ENCODE measurements at regions not wholly inside any gene's neighbourhood (a gene's known extent, or its start where the extent isn't known, plus 50 kb on each side); places are given as distances from the start of the nearest gene placed in this dataset.

- H3K9ac ChIP-seq (ENCODE audit: low read length), result no peak overlapping the region
- H3K27me3 ChIP-seq (ENCODE audit: low read length), result no peaks in the 10 kb centered on the region
- H3K4me3 ChIP-seq (ENCODE audit: low read length), result no peak overlapping the region
- H4K20me1 ChIP-seq (ENCODE audit: insufficient read depth, low read depth, low read length), result no peaks in the 10 kb centered on the region
- H3K4me1 ChIP-seq (ENCODE audit: low read length), result no peaks in the 10 kb centered on the region
- H3K9me3 ChIP-seq (ENCODE audit: low read length), result no peaks in the 10 kb centered on the region
- no peak overlapping the region for H2AFZ ChIP-seq (ENCODE audit: low read length)
- DNase-seq, result no peak
- H3K27ac ChIP-seq (ENCODE audit: low read length), result no peak overlapping the region
- no peaks in the 10 kb centered on the region for H3K36me3 ChIP-seq (ENCODE audit: insufficient read depth, low read length)
- H3K79me2 ChIP-seq (ENCODE audit: low read length), result no peaks in the 10 kb centered on the region
- H3K4me2 ChIP-seq (ENCODE audit: low read depth, low read length, poor library complexity, severe bottlenecking), result no peak overlapping the region
- H3K9me2 ChIP-seq (replicated peaks; ENCODE audit: insufficient read depth, low read length), result no peaks in the 10 kb centered on the region
These were observed 301.6 kb downstream of the EFHB start for GRCh38 chr3:19632099-19633074.

- H3K4me1 ChIP-seq (ENCODE audit: low read length), result no peaks in the 10 kb centered on the region
- H3K27ac ChIP-seq (ENCODE audit: low read length), result no peak overlapping the region
- H3K9me2 ChIP-seq (replicated peaks; ENCODE audit: insufficient read depth, low read length), result no peaks in the 10 kb centered on the region
- no peaks in the 10 kb centered on the region for H4K20me1 ChIP-seq (ENCODE audit: insufficient read depth, low read depth, low read length)
- H3K9ac ChIP-seq (ENCODE audit: low read length), result no peak overlapping the region
- no peak for DNase-seq
- no peak overlapping the region for H2AFZ ChIP-seq (ENCODE audit: low read length)
- H3K4me3 ChIP-seq (ENCODE audit: low read length), result no peak overlapping the region
- no peak overlapping the region for H3K4me2 ChIP-seq (ENCODE audit: low read depth, low read length, poor library complexity, severe bottlenecking)
- no peaks in the 10 kb centered on the region for H3K79me2 ChIP-seq (ENCODE audit: low read length)
- H3K27me3 ChIP-seq (ENCODE audit: low read length), result no peaks in the 10 kb centered on the region
- H3K36me3 ChIP-seq (ENCODE audit: insufficient read depth, low read length), result no peaks in the 10 kb centered on the region
- H3K9me3 ChIP-seq (ENCODE audit: low read length), result 0 out of 2 replicates have a peak, but pooled peaks cover 3% of the 10 kb centered on the region
These were observed 335.1 kb downstream of the EFHB start for GRCh38 chr3:19598870-19599269.

DNA sequence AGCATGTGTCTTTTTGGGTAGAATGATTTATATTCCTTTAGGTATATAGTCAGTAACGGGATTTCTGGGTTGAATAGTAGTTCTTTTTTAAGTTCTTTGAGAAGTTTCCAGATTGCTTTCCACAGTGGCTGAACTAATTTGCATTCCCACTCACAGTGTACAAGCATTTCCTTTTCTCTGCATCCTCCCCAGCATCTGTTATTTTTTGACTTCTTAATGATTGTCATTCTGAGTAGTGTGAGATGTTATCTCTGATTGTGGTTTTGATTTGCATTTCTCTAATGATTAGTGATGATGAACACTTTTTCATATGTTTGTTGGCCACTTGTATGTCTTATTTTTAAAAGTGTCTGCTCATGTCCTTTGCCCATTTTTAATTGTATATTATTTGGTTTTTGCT, 337.6 kb downstream of the EFHB start:
- Histone ChIP-seq H3K4me1 (ENCODE audit: low read length) (no peaks in the 10 kb centered on the region), H3K27ac (ENCODE audit: low read length) (no peak overlapping the region), H3K4me3 (ENCODE audit: low read length) (no peak overlapping the region), H3K4me2 (ENCODE audit: low read depth, low read length, poor library complexity, severe bottlenecking) (no peak overlapping the region), H3K9me2 (replicated peaks; ENCODE audit: insufficient read depth, low read length) (no peaks in the 10 kb centered on the region), H4K20me1 (ENCODE audit: insufficient read depth, low read depth, low read length) (no peaks in the 10 kb centered on the region), H3K27me3 (ENCODE audit: low read length) (no peaks in the 10 kb centered on the region), H3K9ac (ENCODE audit: low read length) (no peak overlapping the region), H2AFZ (ENCODE audit: low read length) (no peak overlapping the region), H3K9me3 (ENCODE audit: low read length) (0 out of 2 replicates have a peak, but pooled peaks cover 3% of the 10 kb centered on the region), H3K36me3 (ENCODE audit: insufficient read depth, low read length) (no peaks in the 10 kb centered on the region), H3K79me2 (ENCODE audit: low read length) (no peaks in the 10 kb centered on the region)
- DNase-seq, result no peak

- Histone ChIP-seq H3K9ac (ENCODE audit: low read length) (no peak overlapping the region), H3K36me3 (ENCODE audit: insufficient read depth, low read length) (no peaks in the 10 kb centered on the region), H3K4me2 (ENCODE audit: low read depth, low read length, poor library complexity, severe bottlenecking) (no peak overlapping the region), H3K27me3 (ENCODE audit: low read length) (no peaks in the 10 kb centered on the region), H3K4me3 (ENCODE audit: low read length) (no peak overlapping the region), H3K27ac (ENCODE audit: low read length) (no peak overlapping the region), H3K9me2 (replicated peaks; ENCODE audit: insufficient read depth, low read length) (no peaks in the 10 kb centered on the region), H2AFZ (ENCODE audit: low read length) (no peak overlapping the region), H4K20me1 (ENCODE audit: insufficient read depth, low read depth, low read length) (no peaks in the 10 kb centered on the region), H3K9me3 (ENCODE audit: low read length) (0 out of 2 replicates have a peak, but pooled peaks cover 3% of the 10 kb centered on the region), H3K79me2 (ENCODE audit: low read length) (no peaks in the 10 kb centered on the region), H3K4me1 (ENCODE audit: low read length) (no peaks in the 10 kb centered on the region)
- no peak for DNase-seq
These were observed 338.1 kb downstream of the EFHB start for GRCh38 chr3:19595884-19596283.
